HEK293T (cell line): ENCODE measurements at regions not wholly inside any gene's neighbourhood (a gene's known extent, or its start where the extent isn't known, plus 50 kb on each side); places are given as distances from the start of the nearest gene placed in this dataset.

Source experiments
- CTCF ChIA-PET: fragments of 350-600 bp; formaldehyde crosslinking; extraction: SDS; loops from one replicate; lab custom pipeline; 2021; ENCODE audit warnings: antibody characterized with exemption, inconsistent platforms; lab: Yijun Ruan, JAX
- POLR2A ChIA-PET: fragments of 350-600 bp; formaldehyde crosslinking; extraction: SDS; loops from one replicate; lab custom pipeline; 2020; ENCODE audit warnings: antibody characterized with exemption, inconsistent platforms; lab: Yijun Ruan, JAX
- DNase-seq: peaks from one replicate; pipeline ENCODE4 v3.0.0; 2012; ENCODE audit warnings: mixed read lengths; ENCODE audit errors: extremely low spot score
- ARNT ChIP-seq: fragments of 450-650 bp; IDR thresholded peaks from 2 replicates; pipeline ENCODE4 v1.6.1; 2017; ENCODE audit warnings: mild to moderate bottlenecking
- BHLHE40 ChIP-seq: fragments of 450-650 bp; IDR thresholded peaks from 2 replicates; pipeline ENCODE4 v1.6.1; 2016; ENCODE audit warnings: mild to moderate bottlenecking, moderate library complexity, borderline replicate concordance
- CTBP1 ChIP-seq: fragments of 450-650 bp; IDR thresholded peaks from 2 replicates; pipeline ENCODE4 v1.6.1; 2016; ENCODE audit warnings: borderline replicate concordance
- ELF4 ChIP-seq: fragments of 450-650 bp; IDR thresholded peaks from 2 replicates; pipeline ENCODE4 v1.6.1; 2017; ENCODE audit warnings: antibody characterized with exemption
- FOXA1 ChIP-seq: fragments of 450-650 bp; IDR thresholded peaks from 2 replicates; pipeline ENCODE4 v1.6.1; 2016; ENCODE audit warnings: mild to moderate bottlenecking
- FOXK2 ChIP-seq: fragments of 450-650 bp; IDR thresholded peaks from 2 replicates; pipeline ENCODE4 v1.6.1; 2016; ENCODE audit warnings: mild to moderate bottlenecking
- FOXM1 ChIP-seq: fragments of 450-650 bp; IDR thresholded peaks from 2 replicates; pipeline ENCODE4 v1.6.1; 2017; ENCODE audit warnings: mild to moderate bottlenecking, borderline replicate concordance
- HDGF ChIP-seq: fragments of 450-650 bp; IDR thresholded peaks from 2 replicates; pipeline ENCODE4 v1.6.1; 2017; ENCODE audit warnings: antibody characterized with exemption, borderline replicate concordance
- L3MBTL2 ChIP-seq: fragments of 450-650 bp; conservative IDR thresholded peaks from 2 replicates; pipeline ENCODE4 v1.6.1; 2016; ENCODE audit warnings: mild to moderate bottlenecking
- LEF1 ChIP-seq: fragments of 450-650 bp; IDR thresholded peaks from 2 replicates; pipeline ENCODE4 v1.6.1; 2017; ENCODE audit warnings: mild to moderate bottlenecking, borderline replicate concordance
- NFRKB ChIP-seq: fragments of 450-650 bp; IDR thresholded peaks from 2 replicates; pipeline ENCODE4 v1.6.1; 2016; ENCODE audit warnings: mild to moderate bottlenecking, moderate library complexity
- PKNOX1 ChIP-seq: fragments of 450-650 bp; IDR thresholded peaks from 2 replicates; pipeline ENCODE4 v1.6.1; 2016
- SP1 ChIP-seq: fragments of 450-650 bp; IDR thresholded peaks from 2 replicates; pipeline ENCODE4 v1.6.1; 2017
- SUZ12 ChIP-seq: fragments of 450-650 bp; IDR thresholded peaks from 2 replicates; pipeline ENCODE4 v1.6.1; 2016; ENCODE audit warnings: mild to moderate bottlenecking
- TARDBP ChIP-seq: fragments of 450-650 bp; IDR thresholded peaks from 2 replicates; pipeline ENCODE4 v1.6.1; 2016
- ZNF384 ChIP-seq: fragments of 450-650 bp; IDR thresholded peaks from 2 replicates; pipeline ENCODE4 v1.6.1; 2016

GRCh38 chr3:53969086-53969485 lies 77.4 kb upstream of the SELENOK start:
- ChIA-PET POLR2A (no interaction called here), CTCF (no interaction called here)
- no peak for DNase-seq
- TF ChIP-seq NFRKB (no peak), FOXM1 (no peak), L3MBTL2 (no peak), SUZ12 (no peak), LEF1 (no peak), TARDBP (no peak), FOXA1 (no peak), ZNF384 (no peak), ARNT (no peak), HDGF (no peak), FOXK2 (no peak), BHLHE40 (no peak), ELF4 (no peak), CTBP1 (no peak), PKNOX1 (no peak), SP1 (no peak)

- ChIA-PET CTCF (no interaction called here), POLR2A (no interaction called here)
- TF ChIP-seq CTBP1 = no peak
- no peak for TF ChIP-seq BHLHE40
- TF ChIP-seq FOXM1 = no peak
- no peak for DNase-seq
Observed at GRCh38 chr3:53965291-53965690, 73.6 kb upstream of the SELENOK start.

GRCh38 chr3:53957831-53958230 lies 66.2 kb upstream of the SELENOK start:
- CTCF ChIA-PET = no interaction called here
- POLR2A ChIA-PET = no interaction called here
- TF ChIP-seq LEF1 (no peak), SUZ12 (no peak), TARDBP (no peak), PKNOX1 (no peak), BHLHE40 (no peak), HDGF (no peak), CTBP1 (no peak), ELF4 (no peak)
- DNase-seq = no peak

- TF ChIP-seq LEF1 = no peak
- no peak for TF ChIP-seq ELF4
- TF ChIP-seq BHLHE40 = no peak
- TF ChIP-seq FOXM1 = no peak
- TF ChIP-seq SUZ12 = no peak
- DNase-seq = no peak
- ChIA-PET CTCF (interaction anchor here (0.8 kb wide), 1 partner anchor 18 kb away, joined by 4 read pairs; no protein-coding TSS in a partner anchor), POLR2A (no interaction called here)
Observed at GRCh38 chr3:53956586-53956985, 64.9 kb upstream of the SELENOK start.

- no peak for TF ChIP-seq CTBP1
- POLR2A ChIA-PET = no interaction called here
- DNase-seq = no peak
- CTCF ChIA-PET = no interaction called here
Observed at GRCh38 chr3:53949541-53949940, 57.9 kb upstream of the SELENOK start.

- ChIA-PET CTCF (no interaction called here), POLR2A (no interaction called here)
- TF ChIP-seq HDGF (no peak), ZNF384 (no peak), SUZ12 (no peak), ARNT (no peak), TARDBP (no peak), FOXA1 (no peak), ELF4 (no peak), L3MBTL2 (no peak), FOXM1 (no peak), PKNOX1 (no peak), CTBP1 (no peak), FOXK2 (no peak), NFRKB (no peak), BHLHE40 (no peak), LEF1 (no peak), SP1 (no peak)
- no peak for DNase-seq
Observed at GRCh38 chr3:53948174-53948573, 56.5 kb upstream of the SELENOK start.

- CTCF ChIA-PET = no interaction called here
- POLR2A ChIA-PET = no interaction called here
- no peak for DNase-seq
- no peak for TF ChIP-seq ZNF384
- TF ChIP-seq FOXM1 = no peak
- no peak for TF ChIP-seq HDGF
- TF ChIP-seq TARDBP = no peak
- TF ChIP-seq LEF1 = no peak
- no peak for TF ChIP-seq BHLHE40
- TF ChIP-seq NFRKB = no peak
- no peak for TF ChIP-seq PKNOX1
- TF ChIP-seq FOXK2 = no peak
- TF ChIP-seq ELF4 = no peak
- TF ChIP-seq SUZ12 = no peak
- no peak for TF ChIP-seq SP1
- TF ChIP-seq L3MBTL2 = no peak
- no peak for TF ChIP-seq ARNT
- no peak for TF ChIP-seq CTBP1
- TF ChIP-seq FOXA1 = no peak
Observed at GRCh38 chr3:53944028-53944427, 52.4 kb upstream of the SELENOK start.
